H1 (cell line): ENCODE measurements at regions not wholly inside any gene's neighbourhood (a gene's known extent, or its start where the extent isn't known, plus 50 kb on each side); places are given as distances from the start of the nearest gene placed in this dataset.

Experiments
- CTCF ChIA-PET: fragments of 300-600 bp; sonication (Branson Sonifier 250); formaldehyde crosslinking; loops from one replicate; lab custom pipeline; 2021; ENCODE audit not compliant: partially characterized antibody; lab: Charles Lee
- POLR2A ChIA-PET: fragments of 300-600 bp; sonication (Branson Sonifier 250); formaldehyde crosslinking; loops from one replicate; lab custom pipeline; 2021; ENCODE audit warnings: inconsistent platforms; ENCODE audit not compliant: partially characterized antibody; lab: Charles Lee
- DNase-seq, 2 experiments: peaks; one replicate each; pipeline versions ENCODE4 v3.0.0 to v3.0.0-alpha.2; 2010 to 2022; ENCODE audit warnings: low spot score in 2 of 2, low read depth in 1 of 2, mixed read lengths in 1 of 2
- FAIRE-seq: peaks from 2 replicates; lab custom pipeline; 2011; peaks lifted over from hg19 to GRCh38; lab: Jason Lieb, UNC
- H2AFZ ChIP-seq: 2 replicates; pipeline ENCODE4 v1.8.1; 2012; ENCODE audit warnings: low read length, inconsistent platforms
- H2AK5ac ChIP-seq: 2 replicates; pipeline ENCODE4 v1.6.1; 2013; ENCODE audit warnings: low read depth, low read length
- H2BK120ac ChIP-seq: replicated peaks from 2 replicates; pipeline ENCODE3; 2013; ENCODE audit warnings: low read depth, low read length, inconsistent platforms
- H2BK12ac ChIP-seq: 2 replicates; pipeline ENCODE4 v1.6.1; 2013; ENCODE audit warnings: low read depth, low read length
- H2BK15ac ChIP-seq: 2 replicates; pipeline ENCODE4 v1.6.1; 2013; ENCODE audit warnings: low read length
- H2BK20ac ChIP-seq: 2 replicates; pipeline ENCODE4 v1.6.1; 2013; ENCODE audit warnings: low read length
- H2BK5ac ChIP-seq: 2 replicates; pipeline ENCODE4 v1.6.1; 2013; ENCODE audit warnings: low read depth, low read length
- H3K14ac ChIP-seq: 2 replicates; pipeline ENCODE4 v1.6.1; 2013; ENCODE audit warnings: inconsistent platforms; ENCODE audit not compliant: insufficient read length
- H3K18ac ChIP-seq: 2 replicates; pipeline ENCODE4 v1.6.1; 2013; ENCODE audit warnings: low read length; ENCODE audit errors: extremely low read depth
- H3K23ac ChIP-seq: 2 replicates; pipeline ENCODE4 v1.6.1; 2013; ENCODE audit warnings: inconsistent platforms; ENCODE audit not compliant: insufficient read length
- H3K23me2 ChIP-seq: 2 replicates; pipeline ENCODE4 v1.6.1; 2013; ENCODE audit warnings: low read depth, low read length
- H3K27ac ChIP-seq: 2 replicates; pipeline ENCODE4 v1.6.1; 2011; ENCODE audit warnings: low read depth, low read length, inconsistent platforms
- H3K27me3 ChIP-seq, 4 experiments: replicated peaks in 1 of 4; 1 replicate in 1 of 4; 2 replicates in 3 of 4; pipeline versions ENCODE4 v1.6.1 to v1.8.1; 2011 to 2013; ENCODE audit warnings: low read length in 3 of 4, mild to moderate bottlenecking in 3 of 4, inconsistent platforms in 2 of 4, mixed read lengths in 2 of 4, moderate library complexity in 1 of 4; ENCODE audit not compliant: control insufficient read depth in 3 of 4, insufficient read depth in 3 of 4; ENCODE audit errors: extremely low read depth in 1 of 4
- H3K36me3 ChIP-seq, 4 experiments: 2 replicates each; pipeline versions ENCODE4 v1.6.1 to v1.8.1; 2011 to 2013; ENCODE audit warnings: mild to moderate bottlenecking in 4 of 4, low read length in 3 of 4, moderate library complexity in 2 of 4, control low read depth in 1 of 4, inconsistent platforms in 1 of 4; ENCODE audit not compliant: insufficient read depth in 4 of 4, control insufficient read depth in 2 of 4
- H3K4ac ChIP-seq: replicated peaks from 2 replicates; pipeline ENCODE3; 2013; ENCODE audit warnings: low read length, low read depth, mixed read lengths, inconsistent platforms; ENCODE audit not compliant: insufficient read length
- H3K4me1 ChIP-seq, 4 experiments: replicated peaks in 1 of 4; 1 replicate in 1 of 4; 2 replicates in 3 of 4; pipeline versions ENCODE4 v1.6.1 to v1.8.1; 2011 to 2013; ENCODE audit warnings: low read length in 3 of 4, inconsistent platforms in 2 of 4, mixed read lengths in 1 of 4; ENCODE audit not compliant: insufficient read depth in 4 of 4, control insufficient read depth in 3 of 4
- H3K4me2 ChIP-seq, 2 experiments: 2 replicates each; pipeline versions ENCODE4 v1.6.1 to v1.8.1; 2011 to 2013; ENCODE audit warnings: low read depth in 2 of 2, low read length in 2 of 2, control low read depth in 1 of 2, inconsistent platforms in 1 of 2, mild to moderate bottlenecking in 1 of 2; ENCODE audit not compliant: insufficient read depth in 1 of 2
- H3K4me3 ChIP-seq, 4 experiments: fragments of 200-600, 300-600 bp in 1 of 4; sonication (generic), shearing (Covaris generic), sonication (Bioruptor Twin) in 1 of 4; 2 replicates each; pipeline versions ENCODE4 v1.5.1 to v1.8.1; 2011 to 2016; ENCODE audit warnings: low read length in 4 of 4, low read depth in 3 of 4, control low read depth in 2 of 4, inconsistent platforms in 2 of 4, mild to moderate bottlenecking in 2 of 4, mixed read lengths in 1 of 4, moderate library complexity in 1 of 4; ENCODE audit not compliant: insufficient read depth in 2 of 4; ENCODE audit errors: extremely low read depth in 1 of 4
- H3K56ac ChIP-seq: replicated peaks from 2 replicates; pipeline ENCODE3; 2013; ENCODE audit warnings: low read depth, mild to moderate bottlenecking, mixed read lengths, low read length, inconsistent platforms; ENCODE audit not compliant: insufficient read length
- H3K79me1 ChIP-seq: 2 replicates; pipeline ENCODE4 v1.6.1; 2013; ENCODE audit warnings: low read depth, low read length, control low read depth
- H3K79me2 ChIP-seq, 2 experiments: 2 replicates each; pipeline versions ENCODE4 v1.6.1 to v1.8.1; 2012 to 2013; ENCODE audit warnings: low read length in 2 of 2, mild to moderate bottlenecking in 2 of 2, inconsistent platforms in 1 of 2; ENCODE audit not compliant: insufficient read depth in 2 of 2, control insufficient read depth in 1 of 2
- H3K9ac ChIP-seq, 4 experiments: replicated peaks in 1 of 4; 1 replicate in 1 of 4; 2 replicates in 3 of 4; pipeline versions ENCODE4 v1.6.1 to v1.8.1; 2011 to 2013; ENCODE audit warnings: low read depth in 3 of 4, low read length in 3 of 4, control low read depth in 2 of 4, mild to moderate bottlenecking in 2 of 4, moderate library complexity in 2 of 4, inconsistent platforms in 1 of 4; ENCODE audit errors: extremely low read depth in 1 of 4
- H3K9me3 ChIP-seq, 2 experiments: 2 replicates each; pipeline versions ENCODE4 v1.6.1 to v1.8.1; 2012 to 2013; ENCODE audit warnings: mild to moderate bottlenecking in 2 of 2, moderate library complexity in 2 of 2, control low read depth in 1 of 2, inconsistent platforms in 1 of 2, low read depth in 1 of 2, low read length in 1 of 2, mixed read lengths in 1 of 2; ENCODE audit not compliant: insufficient read depth in 2 of 2
- H4K20me1 ChIP-seq, 2 experiments: replicated peaks in 1 of 2; 2 replicates each; pipeline versions ENCODE3 to v1.8.1; 2011 to 2013; ENCODE audit warnings: inconsistent platforms in 2 of 2, low read length in 2 of 2, mild to moderate bottlenecking in 1 of 2; ENCODE audit not compliant: insufficient read depth in 2 of 2, control insufficient read depth in 1 of 2
- H4K5ac ChIP-seq: 2 replicates; pipeline ENCODE4 v1.6.1; 2013; ENCODE audit warnings: low read length, low read depth, mixed read lengths, inconsistent platforms; ENCODE audit not compliant: insufficient read length
- H4K8ac ChIP-seq: 2 replicates; pipeline ENCODE4 v1.8.0; 2013; ENCODE audit warnings: mild to moderate bottlenecking, moderate library complexity, low read length, inconsistent platforms; ENCODE audit not compliant: insufficient read depth; ENCODE audit errors: extremely low read depth
- H4K91ac ChIP-seq: replicated peaks from 2 replicates; pipeline ENCODE3; 2013; ENCODE audit warnings: low read length, mixed read lengths, inconsistent platforms; ENCODE audit not compliant: insufficient read length
- ASH2L ChIP-seq: fragments of 200-600, 300-600 bp; sonication (generic); IDR thresholded peaks from one replicate; pipeline ENCODE4 v1.7.1; 2017; ENCODE audit warnings: low read length
- CHD1 ChIP-seq: IDR thresholded peaks from 2 replicates; pipeline ENCODE4 v1.6.1; 2012; ENCODE audit warnings: low read depth, low read length, improper control_type of control experiment
- E2F6 ChIP-seq: IDR thresholded peaks from 2 replicates; pipeline ENCODE4 v1.6.1; 2012; ENCODE audit warnings: inconsistent platforms
- EZH2 ChIP-seq: fragments of 200-600 bp; sonication (generic); IDR thresholded peaks from 2 replicates; pipeline ENCODE4 v1.7.1; 2012; ENCODE audit warnings: low read depth, mild to moderate bottlenecking, moderate library complexity, low read length, inconsistent platforms; ENCODE audit not compliant: severe bottlenecking
- JUND ChIP-seq: IDR thresholded peaks from 2 replicates; pipeline ENCODE4 v1.6.1; 2011; ENCODE audit warnings: mild to moderate bottlenecking, improper control_type of control experiment, low read length
- POU5F1 ChIP-seq: IDR thresholded peaks from 2 replicates; pipeline ENCODE4 v1.6.1; 2011; ENCODE audit warnings: low read depth, mild to moderate bottlenecking, low read length, moderate library complexity
- WGBS, 2 experiments: shearing (Covaris generic) in 1 of 2; methylation state at CpG; one replicate each; pipeline versions ENCODE4 v1.1.6 to v1.1.7; 2013 to 2015; ENCODE audit warnings: low lambda C conversion rate in 2 of 2, mixed read lengths in 2 of 2, inconsistent platforms in 1 of 2, low coverage in 1 of 2, missing lambda C conversion rate in 1 of 2; ENCODE audit not compliant: insufficient replicate concordance in 2 of 2, insufficient coverage in 1 of 2, insufficient read length in 1 of 2; ENCODE audit errors: extremely low coverage in 1 of 2, missing lambda C conversion rate in 1 of 2; 5-methylcytosine and 5-hydroxymethylcytosine counted together

- no peak overlapping the region for H3K4me2 ChIP-seq
- no peak overlapping the region for H3K27ac ChIP-seq
- WGBS, 2 experiments = 93% methylated on average over 4 of the region's 4 CpGs; no CpG with 5 or more reads in 1 of the 2 experiments
- H4K8ac ChIP-seq = no peak overlapping the region
- no peak overlapping the region for H2AK5ac ChIP-seq
- H3K79me2 ChIP-seq = no peaks in the 10 kb centered on the region; a peak in 1 of 4 replicates
- H2BK12ac ChIP-seq = no peak overlapping the region
- H2BK20ac ChIP-seq = no peak overlapping the region
- no peak overlapping the region for H3K56ac ChIP-seq
- H3K14ac ChIP-seq = no peak overlapping the region
- no peak overlapping the region for H2BK5ac ChIP-seq
- POLR2A ChIA-PET = no interaction called here
- no peak overlapping the region for H4K5ac ChIP-seq
- no peak overlapping the region for H3K9ac ChIP-seq
- DNase-seq (no peak), FAIRE-seq (no peak)
- TF ChIP-seq POU5F1 = no peak
- TF ChIP-seq ASH2L = no peak
- TF ChIP-seq E2F6 = no peak
- TF ChIP-seq CHD1 = no peak
- no peak for TF ChIP-seq JUND
- no peak for TF ChIP-seq EZH2
- no peaks in the 10 kb centered on the region for H4K20me1 ChIP-seq
- no peak overlapping the region for H3K18ac ChIP-seq
- CTCF ChIA-PET = no interaction called here
- no peaks in the 10 kb centered on the region for H3K23me2 ChIP-seq
- no peak overlapping the region for H3K4ac ChIP-seq
- H2BK15ac ChIP-seq = no peak overlapping the region
- H3K36me3 ChIP-seq = no peaks in the 10 kb centered on the region
- no peaks in the 10 kb centered on the region for H3K79me1 ChIP-seq
- no peak overlapping the region for H4K91ac ChIP-seq
- peaks cover 0 to under 1% of the 10 kb centered on the region in 2 experiments; a peak in 1 of 4 replicates for H3K9me3 ChIP-seq
- H2BK120ac ChIP-seq = no peak overlapping the region
- no peaks in the 10 kb centered on the region for H3K27me3 ChIP-seq
- peaks cover 0 to 4% (median 2%) of the 10 kb centered on the region in 4 experiments; a peak in 3 of 7 replicates for H3K4me1 ChIP-seq
- H2AFZ ChIP-seq = no peak overlapping the region; the same call in 1 of the 2 replicates
- no peak overlapping the region for H3K4me3 ChIP-seq
- no peak overlapping the region for H3K23ac ChIP-seq
These were observed 126.1 kb downstream of the SNX18 start for GRCh38 chr5:54643685-54644106.
